Vagina (tissue), 2 donors: ENCODE measurements at regions not wholly inside any gene's neighbourhood (a gene's known extent, or its start where the extent isn't known, plus 50 kb on each side); places are given as distances from the start of the nearest gene placed in this dataset.

Experiments used
- POLR2A ChIP-seq, 2 donors: fragments of 450-650 bp; IDR thresholded peaks; one replicate each; pipeline ENCODE4 v1.6.1; 2017; ENCODE audit warnings: antibody characterized with exemption in 2 of 2, mild to moderate bottlenecking in 2 of 2, moderate library complexity in 2 of 2
- TF ChIP-seq, protein P1 (sequence below), 3 experiments: fragments of 450-650 bp in 2 of 3; fragments of 200-600 bp in 1 of 3; sonication (generic) in 1 of 3; IDR thresholded peaks; one replicate each; pipeline ENCODE4 v1.5.1; 2017 to 2019; ENCODE audit warnings: antibody characterized with exemption in 3 of 3, mild to moderate bottlenecking in 2 of 3, moderate library complexity in 2 of 3

DNA sequence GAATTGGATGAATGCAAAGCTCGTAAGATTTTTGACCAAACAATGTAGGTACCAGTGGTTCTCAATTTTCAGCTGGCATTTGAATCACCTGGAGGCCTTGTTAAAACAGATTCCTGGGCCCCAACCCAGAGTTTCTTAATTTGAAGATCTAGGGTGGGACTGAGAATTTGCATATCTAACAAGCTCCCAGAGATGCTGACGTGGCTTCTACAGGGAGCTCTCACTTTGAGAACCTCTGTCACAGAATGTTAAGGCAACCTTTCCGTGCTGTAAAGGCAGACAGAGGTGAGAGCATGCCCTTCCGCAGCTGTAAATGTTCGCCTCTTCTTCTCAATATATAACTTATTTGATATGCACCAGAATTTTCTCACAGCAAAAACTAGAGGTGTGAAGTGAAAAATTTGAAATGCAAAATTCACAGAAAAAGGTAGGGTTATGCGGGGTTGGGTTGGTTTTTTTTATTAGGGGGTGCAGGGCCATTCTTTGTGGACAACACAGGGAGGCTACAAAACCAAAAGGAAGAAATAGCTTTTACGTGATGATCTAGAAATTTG lies 69.4 kb downstream of the BMP2 start:
- TF ChIP-seq, protein P1, sequence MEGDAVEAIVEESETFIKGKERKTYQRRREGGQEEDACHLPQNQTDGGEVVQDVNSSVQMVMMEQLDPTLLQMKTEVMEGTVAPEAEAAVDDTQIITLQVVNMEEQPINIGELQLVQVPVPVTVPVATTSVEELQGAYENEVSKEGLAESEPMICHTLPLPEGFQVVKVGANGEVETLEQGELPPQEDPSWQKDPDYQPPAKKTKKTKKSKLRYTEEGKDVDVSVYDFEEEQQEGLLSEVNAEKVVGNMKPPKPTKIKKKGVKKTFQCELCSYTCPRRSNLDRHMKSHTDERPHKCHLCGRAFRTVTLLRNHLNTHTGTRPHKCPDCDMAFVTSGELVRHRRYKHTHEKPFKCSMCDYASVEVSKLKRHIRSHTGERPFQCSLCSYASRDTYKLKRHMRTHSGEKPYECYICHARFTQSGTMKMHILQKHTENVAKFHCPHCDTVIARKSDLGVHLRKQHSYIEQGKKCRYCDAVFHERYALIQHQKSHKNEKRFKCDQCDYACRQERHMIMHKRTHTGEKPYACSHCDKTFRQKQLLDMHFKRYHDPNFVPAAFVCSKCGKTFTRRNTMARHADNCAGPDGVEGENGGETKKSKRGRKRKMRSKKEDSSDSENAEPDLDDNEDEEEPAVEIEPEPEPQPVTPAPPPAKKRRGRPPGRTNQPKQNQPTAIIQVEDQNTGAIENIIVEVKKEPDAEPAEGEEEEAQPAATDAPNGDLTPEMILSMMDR (IDR thresholded peaks at IDR 0.05): no peak
- TF ChIP-seq POLR2A (IDR thresholded peaks at IDR 0.05): no peak
